GM12874 (cell line): ENCODE measurements at regions not wholly inside any gene's neighbourhood (a gene's known extent, or its start where the extent isn't known, plus 50 kb on each side); places are given as distances from the start of the nearest gene placed in this dataset.

Experiments
- CTCF ChIP-seq: IDR thresholded peaks from 2 replicates; pipeline ENCODE4 v1.5.1; 2011; ENCODE audit warnings: low read depth, mild to moderate bottlenecking, control low read depth, low read length, moderate library complexity; ENCODE audit not compliant: insufficient read depth

GRCh38 chr2:105567996-105568494, 169.2 kb upstream of the FHL2 start:
- TF ChIP-seq CTCF: no peak

- TF ChIP-seq CTCF: no peak
Measured at GRCh38 chr2:105563000-105563719, 164.3 kb upstream of the FHL2 start.

- no peak for TF ChIP-seq CTCF
Measured at GRCh38 chr2:105561401-105561800, 162.6 kb upstream of the FHL2 start.

GRCh38 chr2:105560157-105560556, 161.3 kb upstream of the FHL2 start:
- TF ChIP-seq CTCF: no peak

- TF ChIP-seq CTCF: no peak
Measured at GRCh38 chr2:105557021-105557920, 158.4 kb upstream of the FHL2 start.

GRCh38 chr2:105556366-105556765, 157.5 kb upstream of the FHL2 start:
- TF ChIP-seq CTCF: no peak

GRCh38 chr2:105554235-105554634, 155.4 kb upstream of the FHL2 start:
- no peak for TF ChIP-seq CTCF
